ENCODE measurements at regions not wholly inside any gene's neighbourhood (a gene's known extent, or its start where the extent isn't known, plus 50 kb on each side); places are given as distances from the start of the nearest gene placed in this dataset.

GRCh38 chr13:44195245-44195644 is 178.4 kb upstream of the SERP2 start:
- no peak for DNase-seq

DNA sequence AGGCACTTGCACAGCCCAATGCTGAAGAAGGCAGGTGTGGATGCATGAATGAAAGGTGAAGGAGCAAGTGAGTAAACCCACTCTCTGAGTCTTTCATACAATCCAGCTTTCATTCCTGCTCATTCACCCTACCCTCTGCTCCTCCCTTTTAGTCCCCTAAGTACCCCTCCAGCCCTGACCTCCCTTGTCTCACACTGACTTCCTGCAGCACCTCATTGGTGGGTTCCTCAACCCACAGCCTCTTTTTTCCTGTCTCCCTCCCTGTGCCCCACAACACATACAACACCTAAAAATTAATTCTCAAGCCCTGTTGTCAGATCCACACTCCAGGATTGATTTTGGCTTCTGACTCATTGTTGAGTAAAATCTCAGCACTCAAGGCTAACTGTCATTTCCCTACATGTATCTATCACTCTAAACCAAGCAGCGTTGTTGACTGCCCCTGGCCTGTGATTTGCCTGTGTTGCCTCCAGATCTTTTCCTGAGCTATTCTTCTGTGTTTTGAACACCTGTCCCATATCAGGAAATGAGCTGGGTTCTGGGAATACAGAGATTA is 177.3 kb upstream of the SERP2 start:
- no peak for DNase-seq

GRCh38 chr13:44197791-44198770 is 175.5 kb upstream of the SERP2 start:
- DNase-seq: no peak

DNA sequence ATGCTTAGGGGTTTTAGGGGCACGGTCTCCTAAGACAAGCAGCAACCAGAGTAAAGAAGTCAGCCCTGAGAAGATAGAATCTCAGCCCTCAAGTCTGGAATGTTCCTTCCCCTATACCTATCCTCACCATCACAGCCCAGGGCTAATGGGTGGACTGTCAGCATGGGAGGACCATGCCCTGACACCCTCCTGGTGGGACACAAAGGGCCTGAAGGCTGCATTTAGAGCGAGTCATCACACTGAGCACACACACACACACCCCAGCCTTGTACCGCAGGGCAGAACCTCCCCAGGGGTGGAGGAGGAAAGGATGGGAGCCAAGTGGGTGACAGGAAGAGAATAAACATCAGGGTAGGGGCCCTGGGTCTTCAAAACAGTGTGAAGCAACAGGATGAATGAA is 174.8 kb upstream of the SERP2 start:
- DNase-seq: no peak

GRCh38 chr13:44199627-44200207 is 173.9 kb upstream of the SERP2 start:
- DNase-seq: no peak

- DNase-seq: no peak
These were observed 167.2 kb upstream of the SERP2 start for GRCh38 chr13:44206434-44206833.

GRCh38 chr13:44207476-44207875 is 166.1 kb upstream of the SERP2 start:
- no peak for DNase-seq

DNA sequence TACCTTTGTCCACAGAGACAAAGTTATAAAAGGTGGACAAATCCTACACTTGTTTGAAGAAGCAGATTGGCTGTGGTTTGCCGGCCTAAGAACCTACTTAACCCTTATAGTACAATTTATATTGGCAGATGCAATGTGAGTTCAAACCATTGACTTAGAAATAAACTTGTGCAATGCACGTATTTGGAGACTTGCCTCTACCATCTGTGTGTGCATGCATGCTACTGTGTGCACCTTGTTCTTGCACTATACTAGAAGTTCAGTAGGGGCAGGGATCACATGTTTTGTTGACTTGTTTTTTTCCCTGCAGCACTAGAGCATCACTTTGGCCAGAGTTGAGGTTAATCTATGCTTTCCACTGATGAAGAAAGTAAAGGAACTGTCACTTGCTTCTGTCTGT is 163.1 kb upstream of the SERP2 start:
- no peak for DNase-seq

DNA sequence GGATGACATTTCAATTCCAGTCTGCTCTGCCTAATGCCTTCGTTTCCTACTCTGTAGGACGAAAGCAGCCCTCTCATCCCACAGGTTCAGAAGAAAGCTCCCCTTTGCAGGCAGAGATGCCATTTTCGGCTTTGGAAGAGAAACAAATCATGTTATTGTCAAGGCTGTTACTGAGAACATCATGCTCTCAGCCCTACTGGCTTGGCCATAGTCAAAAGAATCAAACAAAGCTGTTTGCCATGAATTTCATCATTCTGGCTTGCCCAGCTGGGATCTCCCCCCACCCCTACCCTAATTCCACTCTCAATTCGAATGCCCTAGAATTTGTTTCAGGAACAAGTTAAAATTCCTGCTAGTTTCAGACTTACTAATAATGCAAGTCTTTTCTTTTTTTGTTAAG is 162.3 kb upstream of the SERP2 start:
- DNase-seq: no peak

- no peak for DNase-seq
These were observed 161.8 kb upstream of the SERP2 start for GRCh38 chr13:44211704-44212346.

- no peak for DNase-seq
These were observed 160.8 kb upstream of the SERP2 start for GRCh38 chr13:44212633-44213396.

DNA sequence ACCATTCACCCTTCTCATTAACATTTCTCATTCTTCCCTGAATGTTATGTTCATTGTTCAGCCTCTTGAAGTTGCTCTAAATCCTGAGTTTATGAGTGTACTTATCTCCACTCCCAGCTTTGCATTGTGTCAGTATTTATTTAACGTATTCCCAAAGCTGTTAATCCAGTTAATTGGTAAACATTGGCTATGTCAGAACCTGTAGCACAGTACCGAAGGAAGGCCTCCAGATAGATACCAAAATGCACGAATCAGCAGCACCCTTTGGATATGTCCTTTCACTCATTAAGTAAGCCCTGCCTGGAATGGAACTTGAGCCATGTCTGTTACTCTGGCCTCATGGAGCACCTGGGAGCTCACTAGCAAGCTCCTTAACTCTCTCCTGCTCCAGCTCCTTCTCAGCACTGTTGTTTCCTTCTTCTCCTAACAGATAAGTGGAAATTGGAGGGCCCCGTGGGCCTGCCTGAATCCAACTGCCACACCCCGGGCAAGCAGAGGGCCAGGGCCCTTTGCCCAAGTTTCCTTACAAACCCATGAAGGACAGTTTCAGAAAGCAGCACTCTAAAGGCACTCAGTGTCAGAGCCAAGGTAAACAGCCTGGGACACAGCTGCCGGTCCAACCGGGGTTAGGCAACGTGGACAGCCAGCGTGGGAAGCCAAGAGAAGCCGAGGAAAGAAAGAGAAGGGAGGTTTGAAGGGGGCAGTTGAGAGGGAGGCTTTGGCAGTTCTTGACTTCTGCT is 155.0 kb upstream of the SERP2 start:
- peak; percentile 98 for DNase-seq

DNA sequence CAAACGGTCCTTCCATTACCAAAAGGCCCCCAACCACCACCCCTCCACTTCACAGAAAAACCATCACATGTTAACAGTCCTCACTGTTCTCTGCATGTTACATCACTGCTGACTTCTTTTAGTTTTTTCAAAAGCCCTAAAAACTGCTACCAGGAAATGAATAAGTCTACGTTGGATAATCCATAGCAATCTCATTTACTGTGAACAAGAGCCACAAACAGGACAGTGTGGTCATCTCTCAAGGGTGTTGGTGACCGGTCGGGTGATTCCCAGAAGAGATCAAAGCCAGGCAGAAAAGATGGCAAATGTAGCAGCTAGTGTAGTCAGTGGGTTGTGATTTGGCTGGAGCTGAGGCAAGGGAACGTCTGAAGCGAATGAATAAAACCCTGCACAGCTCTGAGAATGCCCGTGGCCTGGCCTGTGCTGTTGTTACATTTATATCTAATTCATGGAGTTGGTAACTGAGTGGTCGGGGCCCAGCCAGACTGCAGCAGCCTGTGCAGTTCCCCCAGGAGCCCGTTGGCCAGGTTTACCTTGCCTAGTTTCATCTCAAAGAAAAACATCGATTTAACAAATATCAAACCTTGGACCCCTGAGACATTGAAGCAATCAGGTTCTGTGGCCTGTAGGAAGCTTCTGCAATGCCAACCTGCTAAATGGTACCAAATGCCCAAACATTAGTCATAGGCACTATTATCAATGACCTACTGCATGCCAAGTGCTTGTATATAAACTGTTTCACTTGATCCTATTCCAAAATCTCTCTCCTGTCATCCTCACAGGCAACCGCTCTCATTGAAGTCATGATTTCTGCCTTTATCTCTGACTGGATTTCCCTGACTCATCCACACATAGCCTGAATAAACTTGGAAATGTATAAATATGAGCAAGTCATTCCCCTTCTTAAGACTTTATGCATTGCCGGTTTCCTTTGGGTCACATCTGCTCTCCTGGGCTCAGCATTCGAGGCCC is 153.8 kb upstream of the SERP2 start:
- DNase-seq: no peak

GRCh38 chr13:44220948-44221347 is 152.7 kb upstream of the SERP2 start:
- peak; percentile 29 for DNase-seq

- DNase-seq: no peak
These were observed 152.0 kb upstream of the SERP2 start for GRCh38 chr13:44221657-44222056.

DNA sequence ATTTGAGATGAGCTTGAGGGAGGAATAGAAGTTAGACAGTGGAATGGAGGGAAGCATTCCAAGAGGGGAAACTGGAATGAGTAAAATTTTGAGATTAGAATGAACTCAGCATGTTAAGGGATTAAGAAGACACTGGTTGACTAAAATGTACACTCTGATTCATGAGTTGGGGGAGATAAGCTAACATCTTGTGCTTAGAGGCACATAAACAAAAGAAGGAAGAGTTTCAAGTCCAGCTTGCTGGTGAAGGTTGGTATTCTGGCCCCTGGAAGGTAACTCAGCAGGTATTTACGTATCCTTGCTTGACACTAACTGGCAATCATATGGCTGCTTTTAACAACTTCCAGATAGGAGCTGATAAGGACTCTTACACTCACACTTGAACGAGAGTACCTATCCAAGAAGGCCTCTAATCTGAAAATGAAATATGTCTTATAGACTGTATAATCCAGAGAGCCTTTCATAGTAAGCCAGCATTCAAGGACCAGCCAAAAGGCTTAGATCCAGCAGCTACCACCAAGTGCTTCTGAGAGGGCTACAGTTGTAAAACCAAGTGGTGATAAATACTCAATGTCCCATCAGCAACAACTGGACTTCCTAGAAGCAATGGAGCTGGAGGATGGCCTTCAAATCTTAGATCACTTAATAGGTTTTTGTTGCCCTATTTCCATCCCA is 149.7 kb upstream of the SERP2 start:
- DNase-seq: no peak

GRCh38 chr13:44224450-44225149 is 149.0 kb upstream of the SERP2 start:
- DNase-seq: no peak

GRCh38 chr13:44229371-44230030 is 144.1 kb upstream of the SERP2 start:
- no peak for DNase-seq

- DNase-seq: no peak
These were observed 143.6 kb upstream of the SERP2 start for GRCh38 chr13:44230071-44230470.

All from NCI-H187 treated with DMSO at 0.1 percent for 48 hours (cell line).